ENCODE measurements at regions not wholly inside any gene's neighbourhood (a gene's known extent, or its start where the extent isn't known, plus 50 kb on each side); places are given as distances from the start of the nearest gene placed in this dataset.
"Not testable (repeated sequence)": the region's sequence is repeated elsewhere in the genome, so short reads cannot be mapped to it uniquely, and the experiment has no call there.

GRCh38 chr18:67384057-67384456 lies 132.5 kb downstream of the DSEL start:
- not testable (repeated sequence) for FAIRE-seq; H3K23me2 ChIP-seq (ENCODE audit: low read depth, low read length)

More at GRCh38 chr18:67384057-67384456, 132.5 kb downstream of the DSEL start:
- H3K23ac ChIP-seq (ENCODE audit: insufficient read length); H3K4me2 ChIP-seq (ENCODE audit: insufficient read depth in 1 of 2, low read depth in 2 of 2, low read length in 2 of 2); H4K5ac ChIP-seq (ENCODE audit: insufficient read length, low read depth, low read length); H3K4me3 ChIP-seq (ENCODE audit: extremely low read depth in 1 of 4, insufficient read depth in 2 of 4, low read depth in 3 of 4, low read length in 4 of 4); H2BK5ac ChIP-seq (ENCODE audit: low read depth, low read length); DNase-seq (ENCODE audit: low read depth in 1 of 2, low spot score in 2 of 2); H3K27ac ChIP-seq (ENCODE audit: low read depth, low read length); H2BK12ac ChIP-seq (ENCODE audit: low read depth, low read length); H3K79me2 ChIP-seq (ENCODE audit: control insufficient read depth in 1 of 2, insufficient read depth in 2 of 2, low read length in 2 of 2); H2BK120ac ChIP-seq (replicated peaks; ENCODE audit: low read depth, low read length); H2BK20ac ChIP-seq (ENCODE audit: low read length); H3K4ac ChIP-seq (replicated peaks; ENCODE audit: insufficient read length, low read depth, low read length); H4K91ac ChIP-seq (replicated peaks; ENCODE audit: insufficient read length, low read length); H2BK15ac ChIP-seq (ENCODE audit: low read length); H4K8ac ChIP-seq (ENCODE audit: extremely low read depth, insufficient read depth, low read length); H3K9ac ChIP-seq (replicated peaks in 1 of 4; ENCODE audit: extremely low read depth in 1 of 4, low read depth in 3 of 4, low read length in 3 of 4); H4K20me1 ChIP-seq (replicated peaks in 1 of 2; ENCODE audit: control insufficient read depth in 1 of 2, insufficient read depth in 2 of 2, low read length in 2 of 2); H3K36me3 ChIP-seq (ENCODE audit: control insufficient read depth in 2 of 4, insufficient read depth in 4 of 4, low read length in 3 of 4); H3K56ac ChIP-seq (replicated peaks; ENCODE audit: insufficient read length, low read depth, low read length); H3K4me1 ChIP-seq (replicated peaks in 1 of 4; ENCODE audit: control insufficient read depth in 3 of 4, insufficient read depth in 4 of 4, low read length in 3 of 4); H3K79me1 ChIP-seq (ENCODE audit: low read depth, low read length); H2AK5ac ChIP-seq (ENCODE audit: low read depth, low read length); H3K18ac ChIP-seq (ENCODE audit: extremely low read depth, low read length); POLR2A ChIA-PET (ENCODE audit: partially characterized antibody); H2AFZ ChIP-seq (ENCODE audit: low read length); H3K9me3 ChIP-seq (ENCODE audit: insufficient read depth in 2 of 2, low read depth in 1 of 2, low read length in 1 of 2); CTCF ChIA-PET (ENCODE audit: partially characterized antibody); H3K14ac ChIP-seq (ENCODE audit: insufficient read length); H3K27me3 ChIP-seq (replicated peaks in 1 of 4; ENCODE audit: control insufficient read depth in 3 of 4, extremely low read depth in 1 of 4, insufficient read depth in 3 of 4, low read length in 3 of 4): not testable (repeated sequence)
- WGBS, 2 experiments (ENCODE audit: extremely low coverage in 1 of 2, insufficient coverage in 1 of 2, insufficient read length in 1 of 2, insufficient replicate concordance in 2 of 2, low coverage in 1 of 2, low lambda C conversion rate in 2 of 2, missing lambda C conversion rate in 1 of 2): 95% methylated on average over 3 of the region's 3 CpGs; no CpG with 5 or more reads in 1 of the 2 experiments

Measured in H1 (cell line).